DMS53 (cell line): ENCODE measurements at regions not wholly inside any gene's neighbourhood (a gene's known extent, or its start where the extent isn't known, plus 50 kb on each side); places are given as distances from the start of the nearest gene placed in this dataset.

Experiments used
- DNase-seq: peaks from one replicate; lab custom pipeline; 2025; lab: John Stamatoyannopoulos, UW

DNA sequence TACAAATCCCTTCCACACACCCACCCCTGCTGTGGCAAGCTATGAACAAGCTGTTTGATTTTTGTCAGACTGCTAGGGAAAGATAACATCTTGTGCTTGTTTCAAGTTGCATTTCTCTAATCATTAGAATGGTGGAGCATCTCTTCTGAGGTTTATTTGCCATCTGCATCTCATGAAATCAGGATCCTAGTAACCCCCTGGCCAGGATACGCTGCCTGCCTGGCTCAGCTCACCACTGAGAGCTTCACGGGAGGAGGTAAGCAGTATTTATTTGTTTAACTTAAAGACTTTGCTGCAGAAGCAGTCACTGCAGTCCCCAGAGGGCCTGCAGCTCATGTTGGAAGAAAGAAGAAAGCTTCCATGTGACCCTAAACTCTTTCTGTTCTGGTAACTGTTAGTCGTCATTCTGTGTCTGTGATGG is 83.3 kb upstream of the CXCL14 start:
- no peak for DNase-seq

DNA sequence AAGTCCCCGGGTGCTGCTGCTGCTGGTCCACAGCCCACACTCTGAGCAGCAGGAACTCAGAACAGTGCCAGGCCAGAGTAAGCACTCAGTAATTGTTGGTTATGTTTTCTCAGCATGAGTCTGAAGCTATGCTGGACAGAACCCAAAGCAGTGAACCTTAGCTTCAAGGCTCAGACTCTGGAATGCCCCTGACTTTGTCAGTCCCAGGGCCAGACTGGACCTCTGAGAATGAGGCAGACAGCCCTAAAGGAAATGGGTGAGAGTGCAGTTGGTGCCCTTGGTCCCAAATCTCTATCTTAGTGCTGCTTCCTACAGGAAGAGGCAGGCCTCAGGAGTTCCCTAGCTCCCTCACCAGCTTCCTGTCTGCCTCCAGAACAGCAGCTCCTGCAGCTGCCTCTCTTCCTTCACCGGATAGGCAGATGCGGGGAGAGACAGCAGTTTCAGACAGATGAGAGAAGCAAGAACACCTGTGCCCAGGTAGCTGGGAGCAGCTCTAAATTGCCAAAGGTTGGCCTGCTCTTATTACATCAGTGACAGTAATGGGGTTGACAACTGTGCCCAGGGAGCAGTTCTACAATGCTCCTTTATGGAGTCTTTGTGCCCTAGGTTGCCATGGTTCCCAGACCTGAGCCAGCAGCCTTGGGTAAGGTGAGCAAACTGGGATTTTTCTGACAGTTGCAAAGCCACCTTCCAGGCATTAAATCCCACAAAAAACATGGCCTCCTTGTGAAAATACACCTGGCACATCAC is 82.2 kb upstream of the CXCL14 start:
- DNase-seq, result peak; percentile 82

DNA sequence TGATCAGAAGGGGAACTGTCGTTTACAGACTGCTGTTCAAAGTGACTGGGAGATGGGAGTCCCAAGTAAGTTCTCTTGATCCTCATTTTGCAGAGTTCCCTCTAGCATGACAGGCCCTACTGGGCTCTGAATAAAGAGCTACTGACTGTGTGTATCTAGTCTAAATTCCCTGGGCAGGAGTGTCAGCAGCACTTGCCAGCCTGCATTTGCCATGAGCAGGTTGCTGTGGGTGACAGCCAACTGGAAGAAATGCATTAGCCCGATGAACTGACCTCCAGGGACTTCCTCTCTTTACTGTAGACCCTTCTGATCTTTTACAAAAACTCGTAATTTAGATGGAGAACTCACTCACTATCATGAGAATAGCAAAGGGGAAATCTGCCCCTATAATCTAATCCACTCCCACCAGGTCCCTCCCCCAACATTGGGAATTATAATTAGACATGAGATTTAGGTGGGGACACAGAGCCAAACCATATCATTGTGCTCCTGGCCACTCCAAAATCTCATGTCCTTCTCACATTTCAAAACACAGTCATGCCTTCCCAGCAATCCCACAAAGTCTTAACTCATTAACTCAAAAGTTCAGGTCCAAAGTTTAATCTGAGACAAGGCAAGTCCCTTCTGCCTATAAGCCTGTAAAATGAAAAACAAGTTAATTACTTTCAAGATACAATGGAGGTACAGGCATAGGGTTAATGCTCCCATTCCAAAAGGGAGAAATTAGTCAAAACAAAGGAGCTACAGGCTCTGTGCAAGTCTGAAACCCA is 78.9 kb upstream of the CXCL14 start:
- no peak for DNase-seq

DNA sequence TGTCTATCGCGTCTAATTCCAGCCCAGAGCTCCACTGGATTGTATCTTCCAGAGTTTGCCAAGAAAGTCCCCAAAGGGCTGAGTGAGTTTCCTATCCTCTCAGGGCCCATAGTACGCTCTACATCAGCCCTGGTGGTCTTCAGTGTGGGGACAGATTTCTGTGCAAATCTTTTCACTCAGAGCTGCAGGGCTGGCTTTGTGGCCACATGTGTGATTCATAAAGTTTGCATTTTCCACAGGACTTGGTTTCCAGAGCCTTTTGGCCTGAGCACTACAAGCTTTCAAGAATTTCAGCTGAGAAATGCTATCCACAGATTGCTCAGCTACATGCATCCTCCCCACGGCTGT is 76.7 kb upstream of the CXCL14 start:
- DNase-seq, result no peak

DNA sequence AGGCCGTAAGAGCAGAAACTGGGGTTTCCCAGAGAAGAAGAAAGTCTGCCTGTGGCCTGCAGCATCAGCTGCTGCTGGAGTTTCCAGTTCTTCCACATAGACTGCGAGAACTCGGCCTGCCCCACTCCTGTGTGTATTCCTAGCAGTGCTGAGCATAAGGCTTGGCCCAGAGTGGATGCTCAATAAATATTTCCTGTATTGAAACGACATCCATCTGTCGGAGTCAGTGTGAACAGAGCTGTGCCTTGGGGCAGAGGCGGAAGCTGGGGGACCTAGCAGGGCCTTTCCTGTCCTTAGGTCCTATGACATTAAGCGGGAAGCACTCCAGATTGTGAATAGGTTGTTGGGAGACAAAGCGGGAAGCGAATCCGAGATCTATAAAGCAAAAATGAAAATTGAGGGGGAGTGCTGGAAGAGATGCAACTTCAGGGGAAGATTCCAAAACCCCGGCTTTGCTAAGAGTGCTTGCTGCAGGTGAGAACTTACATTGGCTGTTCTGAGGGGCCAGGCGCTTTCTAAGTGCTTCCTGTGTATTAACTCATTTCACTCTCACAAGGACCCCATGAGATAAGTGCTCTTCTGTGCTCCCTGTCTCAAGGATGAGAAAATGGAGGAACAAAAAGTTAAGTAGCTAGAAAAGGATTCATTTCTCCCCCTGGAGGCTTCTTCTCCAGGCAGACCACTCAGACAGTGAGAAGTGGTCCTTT is 76.1 kb upstream of the CXCL14 start:
- no peak for DNase-seq

DNA sequence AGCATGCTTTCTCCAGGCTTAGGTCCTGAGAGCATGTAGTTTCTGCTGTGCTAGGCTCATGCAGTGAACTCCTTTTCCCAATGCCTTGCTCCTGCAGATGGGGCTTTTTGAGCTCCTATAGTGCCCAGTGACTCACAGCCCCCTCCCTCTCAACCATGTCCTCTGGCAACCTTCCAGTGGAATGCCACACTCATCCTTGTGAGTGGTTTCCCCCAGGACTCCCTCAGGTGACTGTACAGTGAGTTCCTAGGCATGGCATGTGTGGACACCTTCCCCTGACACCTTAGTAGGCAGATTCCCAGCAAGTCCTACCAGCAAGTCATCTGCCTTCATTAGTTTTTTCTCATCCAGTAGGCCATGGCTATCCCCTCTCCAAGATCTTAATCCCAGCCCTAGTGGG is 72.4 kb upstream of the CXCL14 start:
- DNase-seq, result peak; percentile 77

DNA sequence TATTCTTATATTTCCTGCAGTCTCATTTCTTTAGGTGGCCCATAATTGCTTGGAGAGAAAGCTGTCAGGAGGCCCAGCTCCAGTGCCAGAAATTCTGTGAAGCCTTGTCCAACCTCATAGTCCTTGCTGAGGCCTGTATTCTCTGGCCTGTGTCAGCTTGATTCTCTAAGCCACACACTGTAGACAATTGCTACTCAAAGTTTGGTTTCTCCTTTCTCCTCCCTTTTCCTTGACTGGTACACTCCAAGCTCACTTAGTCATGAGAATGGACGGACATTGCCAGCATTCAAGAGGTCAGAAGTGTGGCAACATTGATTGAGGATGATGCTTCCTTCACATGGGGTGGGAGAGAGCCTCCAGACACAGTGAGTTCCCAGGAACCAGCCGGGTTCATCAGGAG is 71.3 kb upstream of the CXCL14 start:
- no peak for DNase-seq

DNA sequence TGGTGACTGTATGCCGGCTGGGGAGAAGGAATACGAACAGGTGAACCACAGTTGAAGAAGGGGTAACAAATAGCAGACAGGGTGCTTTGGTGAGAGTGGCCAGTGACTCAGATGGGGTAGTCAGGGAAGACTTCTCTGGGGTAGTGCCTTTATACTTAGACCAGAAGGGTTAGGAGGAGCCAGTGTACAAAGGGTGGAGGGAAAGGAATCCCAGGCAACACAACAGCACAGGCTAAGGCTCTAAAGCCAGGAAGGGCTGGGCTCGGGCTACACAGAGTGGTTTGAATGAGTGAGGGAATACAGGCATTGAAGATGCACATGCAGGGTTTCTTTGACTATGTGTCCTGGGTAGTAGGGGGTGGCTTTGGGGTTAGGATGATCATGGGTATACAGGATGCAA is 70.6 kb upstream of the CXCL14 start:
- no peak for DNase-seq

DNA sequence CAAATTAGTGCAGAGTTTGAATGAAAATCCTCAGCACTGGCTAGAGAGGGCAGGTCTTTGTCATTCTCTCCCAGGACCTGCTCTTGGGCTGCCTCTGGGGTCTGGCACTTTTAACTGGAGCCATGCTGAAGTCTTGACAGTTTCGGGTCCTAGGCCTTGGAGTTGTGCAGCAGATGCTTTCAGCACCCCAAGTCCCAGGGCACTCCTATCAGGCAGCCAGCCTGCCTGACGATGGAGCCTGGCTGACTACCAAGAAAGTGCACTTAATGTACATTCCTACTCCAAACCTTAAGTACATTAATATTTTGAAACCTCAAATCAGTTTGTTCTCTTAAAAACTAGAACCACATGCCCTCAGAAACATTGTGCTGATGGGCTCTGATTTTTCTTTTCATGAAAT is 69.3 kb upstream of the CXCL14 start:
- no peak for DNase-seq

DNA sequence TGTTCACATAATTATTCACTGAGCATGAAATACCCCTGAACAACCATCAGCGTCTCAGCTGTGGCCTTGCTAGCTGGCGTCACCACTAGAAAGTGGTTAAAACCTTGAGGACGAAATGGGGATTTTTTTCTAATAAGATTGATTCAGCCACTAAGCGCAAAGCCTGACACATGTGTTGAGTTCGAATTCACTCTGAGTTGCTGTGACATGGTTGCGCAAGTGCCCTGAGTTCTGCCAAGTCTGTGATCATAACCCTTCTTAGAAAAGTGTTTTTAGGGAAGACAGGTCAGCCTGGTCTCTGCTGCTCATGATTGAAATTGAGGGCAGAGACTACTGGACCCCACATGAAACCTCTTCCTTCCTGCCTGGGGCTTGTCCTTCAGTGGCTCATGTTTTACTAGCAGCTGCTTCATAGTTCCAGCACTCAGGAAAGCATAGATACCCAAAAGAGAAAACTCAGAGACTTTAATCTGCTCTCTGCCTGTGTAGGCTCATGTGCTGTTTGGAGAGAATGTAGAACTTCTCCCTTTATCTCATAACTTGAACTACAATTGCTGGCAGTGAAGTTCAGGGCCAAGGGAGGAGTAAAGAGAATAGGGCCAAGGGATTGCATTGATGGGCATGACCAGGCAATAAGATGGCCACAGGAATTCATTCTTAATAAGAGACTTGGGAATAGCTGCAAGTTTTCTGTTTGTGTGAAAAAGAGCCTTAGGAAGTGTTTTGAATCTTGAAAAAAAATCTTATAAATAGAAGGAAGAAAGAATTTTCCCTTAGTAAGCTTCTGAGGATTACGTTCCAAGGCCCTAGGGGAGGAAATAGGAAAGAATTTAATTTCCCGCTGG is 66.8 kb upstream of the CXCL14 start:
- DNase-seq, result no peak

DNA sequence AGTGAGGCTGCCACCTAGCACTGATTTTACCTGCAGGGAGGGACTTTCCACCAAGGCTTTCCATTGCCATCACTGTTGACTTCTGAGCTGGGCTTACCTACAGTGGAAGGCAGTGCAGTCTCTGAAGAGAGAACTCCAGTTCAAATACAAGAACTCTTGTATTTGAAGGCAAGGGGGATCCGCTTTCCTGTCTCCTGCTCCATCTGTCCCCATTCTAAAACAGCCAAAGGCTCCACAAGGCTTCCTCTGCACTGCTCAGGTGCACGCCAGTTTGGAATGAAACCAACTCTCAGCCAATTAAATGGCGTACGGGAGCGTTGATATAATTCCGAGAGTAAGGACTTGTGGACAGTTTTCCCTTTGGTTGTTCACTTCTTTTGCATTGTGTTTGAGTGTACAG is 66.0 kb upstream of the CXCL14 start:
- DNase-seq, result no peak

DNA sequence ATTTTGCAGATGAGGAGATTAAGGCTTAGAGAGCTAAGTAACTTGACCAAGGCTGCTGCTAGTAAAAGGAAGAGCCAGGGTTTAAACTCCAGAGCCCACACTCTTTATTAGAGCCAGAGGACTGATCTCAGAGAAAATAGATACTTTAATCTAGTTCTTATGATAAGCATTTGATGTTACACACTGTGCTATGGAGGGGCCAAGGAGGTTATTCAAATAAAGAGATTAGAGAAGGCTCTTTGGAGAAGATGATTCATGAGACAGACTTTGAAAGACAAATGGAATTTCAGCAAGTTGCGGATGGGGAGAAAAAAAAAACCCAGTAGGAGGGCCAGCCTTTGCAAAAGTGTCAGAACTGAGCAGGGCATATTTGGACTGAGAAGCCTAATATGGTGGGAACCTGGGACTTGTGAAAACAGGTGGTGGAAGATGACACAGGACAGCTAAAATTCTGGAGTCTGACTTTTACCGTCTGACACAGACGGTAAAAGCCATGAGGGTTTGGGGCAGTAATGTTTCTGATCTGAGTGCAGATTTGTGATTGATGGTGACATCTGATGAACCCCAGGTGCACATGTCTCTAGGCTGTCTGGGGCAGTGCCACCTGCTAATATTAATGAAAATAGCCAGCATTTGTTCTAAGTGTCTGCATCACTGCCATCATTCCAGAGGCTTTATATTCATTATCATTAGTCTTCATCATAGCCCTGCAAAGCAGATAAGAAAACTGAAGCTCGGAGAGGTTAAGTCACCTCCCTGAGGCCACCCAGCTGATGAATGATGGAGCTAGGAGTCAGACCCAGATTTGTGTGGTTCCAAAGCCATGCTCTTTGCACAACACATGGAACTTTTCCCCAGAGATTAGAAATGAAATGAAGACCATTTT is 65.3 kb upstream of the CXCL14 start:
- no peak for DNase-seq

DNA sequence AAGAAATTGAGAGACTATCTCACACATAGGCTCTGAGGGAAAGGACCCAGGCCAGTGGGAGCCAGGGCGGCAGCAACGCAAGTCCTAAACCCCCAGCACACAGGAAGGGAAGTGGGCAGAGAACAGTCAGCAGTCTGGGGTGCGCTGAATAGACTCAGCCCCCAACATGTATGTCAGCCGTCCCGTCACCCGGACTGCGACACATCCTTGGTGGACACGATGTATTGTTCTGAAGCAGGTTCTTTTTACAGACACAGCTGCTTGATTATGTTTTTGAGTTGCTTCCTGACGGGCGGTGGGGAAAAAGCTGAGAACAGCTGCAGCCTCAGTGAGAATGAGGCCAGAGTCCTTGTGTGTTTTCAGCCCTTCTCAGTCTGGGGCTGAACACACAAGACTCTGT is 64.1 kb upstream of the CXCL14 start:
- DNase-seq, result no peak

DNA sequence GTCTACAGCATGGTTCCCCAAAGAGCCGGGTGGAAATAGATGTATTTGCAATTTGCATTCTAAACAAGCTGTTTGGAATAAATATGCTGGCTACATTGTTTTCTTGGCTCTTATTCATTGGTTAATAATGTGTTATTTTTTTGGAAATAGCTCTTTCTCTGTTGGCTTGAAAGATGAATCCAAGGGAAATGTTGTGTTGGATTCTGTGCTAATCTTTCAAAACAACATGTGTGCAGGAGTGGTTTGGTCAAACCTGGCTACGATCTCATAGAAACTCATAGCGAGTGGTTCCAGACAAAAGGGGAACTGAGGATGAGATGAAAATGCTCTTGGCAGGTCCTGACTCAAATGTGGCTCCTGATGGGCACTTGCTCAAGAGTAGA is 63.7 kb upstream of the CXCL14 start:
- DNase-seq, result no peak

DNA sequence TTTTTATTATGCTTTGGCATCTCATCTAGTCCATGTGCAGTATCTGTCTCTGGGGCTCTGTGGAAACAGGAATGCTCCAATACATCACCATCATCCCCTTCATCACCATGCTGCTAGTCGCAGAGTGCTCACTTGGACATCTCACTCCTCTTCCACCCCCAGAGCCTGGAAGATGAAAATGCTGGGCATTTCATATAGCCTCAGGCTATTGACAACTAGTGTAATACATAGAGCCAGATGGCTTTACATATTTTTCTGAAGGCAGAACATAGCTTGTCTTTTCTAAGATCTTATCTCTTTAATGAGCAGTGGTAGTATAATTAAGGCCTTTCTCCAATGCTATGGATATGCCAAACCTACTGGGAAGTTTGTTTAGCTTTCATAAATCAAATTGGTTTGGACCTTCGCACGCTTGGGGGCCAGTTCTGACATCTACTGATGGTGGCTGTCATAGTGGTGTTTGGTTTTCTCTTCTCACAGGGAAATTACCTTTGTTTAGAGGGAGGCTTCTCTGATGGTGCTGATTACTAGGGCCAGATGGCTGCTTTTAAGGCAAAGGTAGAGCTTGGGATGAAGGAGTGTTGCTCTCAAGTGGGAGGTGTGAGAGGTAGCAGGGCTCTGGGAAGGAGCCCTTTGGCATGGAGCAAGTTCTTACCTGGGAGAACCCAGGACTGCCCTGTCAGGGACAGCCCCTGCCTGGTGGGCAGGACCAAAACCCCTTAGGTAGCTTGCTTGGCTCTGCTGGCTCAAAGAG is 63.1 kb upstream of the CXCL14 start:
- DNase-seq, result no peak

DNA sequence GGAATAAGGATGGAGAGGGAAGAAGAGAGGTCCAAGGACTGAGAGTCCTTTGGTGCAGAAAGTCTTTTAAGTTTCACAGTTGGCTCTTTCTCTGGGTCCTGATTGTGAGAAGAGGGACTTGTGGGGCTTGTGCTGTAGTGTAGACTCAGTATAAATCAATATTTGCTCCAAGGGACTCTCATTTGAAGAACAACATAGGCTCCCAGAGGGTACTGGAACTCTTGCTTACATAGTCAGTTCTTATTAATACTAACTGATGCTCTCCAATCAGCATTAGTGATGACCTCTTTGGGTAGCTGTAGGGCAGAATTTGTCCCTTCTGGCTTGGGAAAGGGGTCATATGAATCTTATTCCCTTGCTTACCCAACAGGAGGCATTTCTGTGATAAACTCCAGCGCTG is 62.5 kb upstream of the CXCL14 start:
- peak; percentile 12 for DNase-seq

DNA sequence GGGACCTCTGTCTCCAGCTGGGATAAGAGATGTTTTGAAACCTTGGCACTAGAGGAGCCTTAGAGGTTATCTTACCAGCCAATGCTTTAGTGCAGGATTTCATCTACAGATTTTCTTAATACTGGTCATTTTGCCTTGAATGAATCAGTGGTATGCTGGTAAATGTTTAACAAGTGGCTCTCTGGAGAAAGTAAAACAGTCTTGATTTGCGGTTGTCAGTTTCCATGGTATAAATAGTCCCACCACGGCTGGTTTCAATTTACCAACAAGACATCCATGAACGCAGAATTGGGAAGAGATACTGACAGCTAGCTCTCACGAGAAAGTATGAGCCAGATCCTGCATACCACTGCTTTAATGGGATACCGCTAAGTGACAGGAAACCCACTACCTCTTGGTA is 56.7 kb upstream of the CXCL14 start:
- no peak for DNase-seq

DNA sequence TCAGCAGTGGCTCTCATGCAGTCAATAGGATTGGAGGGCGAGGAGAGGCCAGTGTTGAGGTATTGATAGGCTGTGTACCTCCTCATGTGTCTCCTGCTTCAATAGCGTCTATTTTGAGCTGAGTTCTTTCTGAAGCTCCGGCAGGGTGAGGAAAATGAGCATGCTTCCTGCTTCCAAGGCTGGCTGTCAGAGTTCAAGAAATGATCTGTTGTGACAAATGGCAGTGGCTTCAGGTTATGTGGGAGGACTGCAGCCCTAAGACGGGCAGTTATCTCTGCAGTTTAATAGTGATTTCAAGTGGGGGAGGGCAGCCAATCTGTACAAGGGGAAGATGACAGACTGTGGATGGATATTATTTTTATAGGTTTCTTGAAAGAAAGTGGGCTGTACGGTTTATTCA is 54.0 kb upstream of the CXCL14 start:
- no peak for DNase-seq

DNA sequence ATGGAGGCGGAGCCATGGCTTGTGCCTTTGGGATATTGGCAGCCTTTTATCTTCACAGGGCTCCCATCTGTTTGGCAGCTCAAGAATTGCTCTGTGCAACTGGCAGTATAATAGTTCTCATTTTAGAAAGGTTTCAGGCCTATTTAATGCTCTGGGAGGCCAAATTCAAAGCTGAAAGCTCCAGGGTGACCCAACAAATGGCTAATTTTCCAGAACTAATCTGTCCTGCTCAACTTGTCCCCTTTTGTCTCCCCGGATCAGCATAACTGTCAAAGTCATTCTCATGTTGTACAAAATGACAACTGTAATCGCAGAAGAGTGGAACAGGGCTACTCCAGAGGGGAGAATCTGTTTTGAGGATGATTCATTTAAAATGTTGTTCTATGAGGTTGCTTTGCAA is 52.6 kb upstream of the CXCL14 start:
- DNase-seq, result no peak

DNA sequence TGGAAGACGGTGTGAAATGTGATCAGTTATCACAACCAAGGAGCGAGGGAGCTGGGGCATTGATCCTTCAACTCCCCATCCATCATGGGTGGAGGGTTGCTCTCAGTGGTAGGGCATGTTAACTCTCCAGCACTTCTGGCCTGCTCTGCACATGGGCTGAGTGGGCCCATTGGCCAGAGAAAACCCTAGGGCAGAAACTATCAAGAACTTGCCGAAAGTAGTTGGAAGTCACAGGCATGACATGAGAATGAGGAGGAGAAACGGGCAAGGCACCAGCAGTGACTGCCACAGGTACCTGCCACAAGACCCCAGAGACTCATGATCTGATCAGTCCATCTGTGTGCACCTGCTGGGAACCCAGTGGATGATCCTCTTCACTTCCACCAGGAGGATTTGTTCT is 50.9 kb upstream of the CXCL14 start:
- DNase-seq, result no peak
